ENCODE measurements at regions not wholly inside any gene's neighbourhood (a gene's known extent, or its start where the extent isn't known, plus 50 kb on each side); places are given as distances from the start of the nearest gene placed in this dataset.
"Not testable (repeated sequence)": the region's sequence is repeated elsewhere in the genome, so short reads cannot be mapped to it uniquely, and the experiment has no call there.

DNA sequence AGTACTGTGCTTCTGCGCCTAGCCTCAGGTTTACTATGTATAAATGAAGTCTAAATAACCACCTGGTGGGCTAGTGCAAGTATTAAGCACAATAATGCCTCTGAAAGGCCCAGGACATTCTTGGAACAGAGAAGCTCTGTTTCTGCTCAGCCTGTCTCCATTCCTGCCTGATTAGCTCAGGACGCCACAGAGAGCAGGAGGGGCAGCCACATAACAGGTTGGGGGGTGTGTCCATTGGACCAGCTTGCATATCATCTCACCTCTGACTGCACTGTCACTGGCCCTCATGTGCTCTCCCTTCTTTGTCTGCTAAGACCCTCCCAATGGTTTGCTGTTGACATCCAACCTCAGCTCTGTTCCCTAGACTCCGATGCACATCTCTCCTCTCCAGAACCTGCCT is 52.8 kb upstream of the IKZF1 start:
- peaks cover 0 to under 1% (median 0%) of the 10 kb centered on the region in 3 donors for H3K9me3 ChIP-seq
- in situ Hi-C loops (cut with MboI; ENCODE audit: low sequenced_read_pairs in 4 of 4): no loop called here
- no peaks in the 10 kb centered on the region for H3K27me3 ChIP-seq
- DNase-seq (no peak), ATAC-seq (no peak)
- H3K27ac ChIP-seq: no peak overlapping the region
- intact Hi-C loops (cut with DNase I; ENCODE audit: low total_unique reads): no loop called here
- TF ChIP-seq POLR2A (IDR thresholded peaks at IDR 0.05): no peak
- TF ChIP-seq, protein P1, sequence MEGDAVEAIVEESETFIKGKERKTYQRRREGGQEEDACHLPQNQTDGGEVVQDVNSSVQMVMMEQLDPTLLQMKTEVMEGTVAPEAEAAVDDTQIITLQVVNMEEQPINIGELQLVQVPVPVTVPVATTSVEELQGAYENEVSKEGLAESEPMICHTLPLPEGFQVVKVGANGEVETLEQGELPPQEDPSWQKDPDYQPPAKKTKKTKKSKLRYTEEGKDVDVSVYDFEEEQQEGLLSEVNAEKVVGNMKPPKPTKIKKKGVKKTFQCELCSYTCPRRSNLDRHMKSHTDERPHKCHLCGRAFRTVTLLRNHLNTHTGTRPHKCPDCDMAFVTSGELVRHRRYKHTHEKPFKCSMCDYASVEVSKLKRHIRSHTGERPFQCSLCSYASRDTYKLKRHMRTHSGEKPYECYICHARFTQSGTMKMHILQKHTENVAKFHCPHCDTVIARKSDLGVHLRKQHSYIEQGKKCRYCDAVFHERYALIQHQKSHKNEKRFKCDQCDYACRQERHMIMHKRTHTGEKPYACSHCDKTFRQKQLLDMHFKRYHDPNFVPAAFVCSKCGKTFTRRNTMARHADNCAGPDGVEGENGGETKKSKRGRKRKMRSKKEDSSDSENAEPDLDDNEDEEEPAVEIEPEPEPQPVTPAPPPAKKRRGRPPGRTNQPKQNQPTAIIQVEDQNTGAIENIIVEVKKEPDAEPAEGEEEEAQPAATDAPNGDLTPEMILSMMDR (IDR thresholded peaks at IDR 0.05 in 4 of 5, conservative IDR thresholded peaks at IDR 0.05 in 1 of 5): no peak
- no peaks in the 10 kb centered on the region for H3K36me3 ChIP-seq
- no peaks in the 10 kb centered on the region for H3K4me1 ChIP-seq
- no peak overlapping the region for H3K4me3 ChIP-seq

DNA sequence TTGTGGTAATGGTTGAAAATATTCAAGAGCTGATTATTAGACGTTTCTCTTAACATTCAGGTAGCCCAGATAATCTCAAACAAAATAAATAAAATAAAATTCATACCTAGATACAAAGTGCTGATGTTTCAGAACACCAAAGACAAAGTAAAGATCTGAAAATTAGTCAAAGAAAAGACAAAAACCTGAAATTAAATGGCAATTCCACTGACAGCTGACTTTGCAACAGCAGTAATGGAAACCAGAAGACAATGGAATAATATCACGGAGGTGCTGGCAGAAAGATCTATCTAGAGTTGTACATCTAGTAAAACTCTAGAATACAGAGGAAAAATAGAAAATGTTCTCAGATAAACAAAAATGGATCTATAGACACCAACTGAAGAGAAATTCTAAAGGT is 58.0 kb upstream of the IKZF1 start:
- in situ Hi-C loops (cut with MboI; ENCODE audit: low sequenced_read_pairs in 4 of 4) (no loop called here), intact Hi-C loops (cut with DNase I; ENCODE audit: low total_unique reads) (no loop called here)
- TF ChIP-seq, protein P1 (IDR thresholded peaks at IDR 0.05 in 4 of 5, conservative IDR thresholded peaks at IDR 0.05 in 1 of 5): no peak
- no peak for TF ChIP-seq POLR2A (IDR thresholded peaks at IDR 0.05)
- H3K9me3 ChIP-seq: peaks cover 0 to 5% (median 0%) of the 10 kb centered on the region in 3 donors
- H3K4me1 ChIP-seq: no peaks in the 10 kb centered on the region
- no peaks in the 10 kb centered on the region for H3K27me3 ChIP-seq
- no peak overlapping the region for H3K27ac ChIP-seq
- no peak overlapping the region for H3K4me3 ChIP-seq
- no peaks in the 10 kb centered on the region for H3K36me3 ChIP-seq
- ATAC-seq: no peak
- DNase-seq: no peak

DNA sequence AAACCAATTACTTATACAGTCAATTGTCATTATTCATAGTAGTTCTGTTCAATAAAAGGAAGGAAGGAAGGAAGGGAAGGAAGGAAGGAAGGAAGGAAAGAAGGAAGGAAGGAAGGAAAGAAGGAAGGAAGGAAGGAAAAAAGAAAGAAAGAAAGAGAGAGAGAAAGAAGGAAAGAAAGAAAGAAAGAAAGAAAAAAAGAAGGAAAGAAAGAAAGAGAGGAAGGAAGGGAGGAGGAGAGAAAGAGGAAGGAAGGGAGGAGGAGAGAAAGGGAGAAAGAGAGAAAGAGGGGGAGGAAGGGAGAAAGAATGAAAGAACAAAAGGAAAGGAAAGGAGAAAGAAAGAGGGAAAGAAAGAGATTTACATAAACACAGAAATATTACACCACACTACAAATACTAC is 62.4 kb upstream of the IKZF1 start:
- not testable (repeated sequence) for ATAC-seq

DNA sequence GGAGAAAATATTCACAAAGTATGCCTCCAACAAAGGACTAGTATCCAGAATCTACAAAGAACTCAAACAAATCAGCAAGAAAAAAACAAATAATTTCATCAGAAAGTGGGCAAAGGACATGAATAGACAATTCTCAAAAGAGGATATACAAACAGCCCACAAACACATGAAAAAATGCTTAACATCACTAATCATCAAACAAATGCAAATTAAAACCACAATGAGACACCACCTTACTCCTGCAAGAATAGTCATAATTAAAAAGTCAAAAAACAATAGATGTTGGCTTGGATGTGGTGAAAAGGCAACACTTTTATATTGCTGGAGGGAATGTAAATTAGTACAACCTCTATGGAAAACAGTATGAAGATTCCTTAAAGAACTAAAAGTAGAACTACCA is 63.8 kb upstream of the IKZF1 start:
- H3K27me3 ChIP-seq; in situ Hi-C loops (cut with MboI; ENCODE audit: low sequenced_read_pairs in 4 of 4); intact Hi-C loops (cut with DNase I; ENCODE audit: low total_unique reads); H3K9me3 ChIP-seq; H3K4me3 ChIP-seq; ATAC-seq; H3K27ac ChIP-seq; H3K36me3 ChIP-seq; DNase-seq; H3K4me1 ChIP-seq: not testable (repeated sequence)

More for the DNA sequence above, 62.4 kb upstream of the IKZF1 start:
- H3K9me3 ChIP-seq; in situ Hi-C loops (cut with MboI; ENCODE audit: low sequenced_read_pairs in 4 of 4); H3K27ac ChIP-seq; H3K27me3 ChIP-seq; H3K36me3 ChIP-seq; H3K4me3 ChIP-seq; intact Hi-C loops (cut with DNase I; ENCODE audit: low total_unique reads); H3K4me1 ChIP-seq; DNase-seq: not testable (repeated sequence)

DNA sequence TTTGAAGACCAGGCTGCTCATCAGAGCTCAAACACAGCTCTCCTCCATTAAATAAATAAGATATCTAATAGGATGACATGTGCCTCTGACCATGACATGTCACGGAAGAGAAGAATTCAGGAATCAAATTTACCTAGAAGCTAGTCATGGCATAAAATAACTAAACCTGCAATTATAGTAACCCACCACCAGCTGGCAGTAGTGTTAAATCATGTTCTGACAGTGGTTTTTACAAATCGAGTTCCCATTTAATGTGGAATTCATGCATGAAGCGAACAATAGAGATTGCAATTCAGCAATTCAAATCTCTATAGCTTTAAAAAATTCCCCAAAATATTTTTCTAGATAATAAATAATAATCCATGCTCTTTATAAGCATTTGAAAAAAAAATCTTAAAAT is 74.6 kb upstream of the IKZF1 start:
- H3K36me3 ChIP-seq: no peaks in the 10 kb centered on the region
- intact Hi-C loops (cut with DNase I; ENCODE audit: low total_unique reads): no loop called here
- in situ Hi-C loops (cut with MboI; ENCODE audit: low sequenced_read_pairs in 4 of 4): no loop called here
- no peak for DNase-seq
- no peaks in the 10 kb centered on the region for H3K27me3 ChIP-seq
- no peaks in the 10 kb centered on the region for H3K4me1 ChIP-seq
- no peak overlapping the region for H3K27ac ChIP-seq
- TF ChIP-seq, protein P1 (IDR thresholded peaks at IDR 0.05 in 4 of 5, conservative IDR thresholded peaks at IDR 0.05 in 1 of 5): no peak
- TF ChIP-seq POLR2A (IDR thresholded peaks at IDR 0.05): no peak
- no peak overlapping the region for H3K4me3 ChIP-seq
- peaks cover 0 to 11% (median 0%) of the 10 kb centered on the region in 3 donors for H3K9me3 ChIP-seq
- no peak for ATAC-seq

- TF ChIP-seq POLR2A (IDR thresholded peaks at IDR 0.05): no peak
- TF ChIP-seq, protein P1 (IDR thresholded peaks at IDR 0.05 in 4 of 5, conservative IDR thresholded peaks at IDR 0.05 in 1 of 5): no peak
- intact Hi-C loops (cut with DNase I; ENCODE audit: low total_unique reads): no loop called here
- Histone ChIP-seq H3K27ac (no peak overlapping the region), H3K27me3 (no peaks in the 10 kb centered on the region), H3K4me3 (no peak overlapping the region), H3K36me3 (no peaks in the 10 kb centered on the region), H3K9me3 (peaks cover 0 to 11% (median 0%) of the 10 kb centered on the region in 3 donors), H3K4me1 (no peaks in the 10 kb centered on the region)
- no peak for ATAC-seq
- DNase-seq: no peak
- in situ Hi-C loops (cut with MboI; ENCODE audit: low sequenced_read_pairs in 4 of 4): no loop called here
These were observed 76.4 kb upstream of the IKZF1 start for GRCh38 chr7:50228148-50228547.
